ENCODE measurements at regions not wholly inside any gene's neighbourhood (a gene's known extent, or its start where the extent isn't known, plus 50 kb on each side); places are given as distances from the start of the nearest gene placed in this dataset.

DNA sequence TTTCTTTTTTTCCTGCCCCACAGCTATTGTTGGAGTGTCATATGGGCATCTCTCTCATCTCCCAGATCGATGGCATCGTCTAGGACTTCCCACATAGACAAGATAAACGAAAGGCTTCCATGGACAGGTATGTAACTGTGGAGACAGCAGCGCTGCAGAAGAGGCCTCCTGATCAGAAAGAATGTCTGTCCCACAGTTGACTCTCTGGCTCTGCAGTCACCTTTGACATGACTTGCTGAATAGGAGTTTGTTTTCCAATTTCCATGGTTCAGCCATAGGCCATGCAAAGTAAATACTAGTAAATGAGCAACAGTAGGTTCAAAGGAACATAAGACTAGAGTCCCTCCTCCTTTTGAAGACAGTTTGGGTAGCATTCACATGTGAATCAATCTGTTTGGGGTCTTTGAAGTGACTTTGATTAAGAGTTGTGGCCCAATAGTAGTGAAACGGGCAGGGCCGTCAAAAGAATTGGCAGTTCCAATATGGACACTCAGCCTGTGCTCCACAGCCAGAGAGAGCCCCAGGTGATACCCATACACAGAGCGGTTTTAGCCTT lies 134.7 kb upstream of the IFNGR1 start (continued):
- no peak for TF ChIP-seq YY1 (IDR thresholded peaks at IDR 0.05; ENCODE audit: extremely low read depth, insufficient replicate concordance, low read depth, low read length)
- TF ChIP-seq TCF7L2 (IDR thresholded peaks at IDR 0.05; ENCODE audit: borderline replicate concordance, extremely low read depth, insufficient read depth, insufficient read length): no peak
- no peak for TF ChIP-seq ZNF274 (IDR thresholded peaks at IDR 0.05; ENCODE audit: low read depth, low read length)
- TF ChIP-seq POLR2A (IDR thresholded peaks at IDR 0.05; ENCODE audit: borderline replicate concordance, extremely low read depth, insufficient read depth, insufficient read length): no peak
- no peak for TF ChIP-seq SRF (IDR thresholded peaks at IDR 0.05; ENCODE audit: low read depth)

DNA sequence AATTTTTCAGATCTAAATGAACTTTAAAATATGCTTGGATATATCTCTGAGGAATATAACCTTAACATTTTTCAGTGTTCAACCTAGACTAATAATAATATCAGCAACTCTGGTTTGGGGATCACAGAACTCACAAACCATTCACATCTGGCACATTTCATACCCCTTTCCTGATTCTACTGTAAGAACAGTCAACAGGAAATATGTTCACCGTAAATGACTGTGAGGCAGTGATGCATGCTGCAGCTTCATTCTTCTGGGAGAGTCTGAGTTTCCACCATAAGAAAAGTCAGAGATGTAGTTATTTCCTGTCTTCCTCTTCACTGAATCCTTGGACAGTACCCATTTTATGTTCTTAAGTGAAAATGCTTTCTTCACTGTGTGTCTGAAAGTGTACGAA lies 134.2 kb upstream of the IFNGR1 start:
- Histone ChIP-seq H3K4me1 (ENCODE audit: control insufficient read depth in 1 of 2, insufficient read depth in 2 of 2, low read length in 2 of 2) (no peaks in the 10 kb centered on the region), H3K36me3 (ENCODE audit: control insufficient read depth in 1 of 2, insufficient read depth in 2 of 2, low read length in 2 of 2) (no peaks in the 10 kb centered on the region), H3K27me3 (ENCODE audit: insufficient read depth, low read length) (no peaks in the 10 kb centered on the region), H3K9ac (ENCODE audit: low read length) (no peak overlapping the region), H3K9me2 (ENCODE audit: insufficient read depth) (no peaks in the 10 kb centered on the region), H3K79me2 (ENCODE audit: insufficient read depth, low read length) (no peaks in the 10 kb centered on the region), H3K4me2 (ENCODE audit: low read length) (no peak overlapping the region), H3K4me3 (replicated peaks in 1 of 2; ENCODE audit: low read depth in 1 of 2, low read length in 2 of 2) (no peak overlapping the region), H3K9me3 (ENCODE audit: control insufficient read depth in 1 of 2, insufficient read depth in 1 of 2, low read depth in 1 of 2, low read length in 2 of 2) (no peaks in the 10 kb centered on the region), H4K20me1 (ENCODE audit: insufficient read depth) (no peaks in the 10 kb centered on the region), H3K27ac (ENCODE audit: low read depth, low read length) (no peak overlapping the region), H2AFZ (ENCODE audit: low read depth, low read length, poor library complexity, severe bottlenecking) (no peak overlapping the region)
- no peak for DNase-seq (ENCODE audit: low read depth, low spot score)
- TF ChIP-seq ZNF274 (IDR thresholded peaks at IDR 0.05; ENCODE audit: low read depth, low read length) (no peak), TCF7L2 (IDR thresholded peaks at IDR 0.05; ENCODE audit: borderline replicate concordance, extremely low read depth, insufficient read depth, insufficient read length) (no peak), RAD21 (IDR thresholded peaks at IDR 0.05; ENCODE audit: low read depth) (no peak), ZFX (IDR thresholded peaks at IDR 0.05) (no peak), YY1 (IDR thresholded peaks at IDR 0.05; ENCODE audit: extremely low read depth, insufficient replicate concordance, low read depth, low read length) (no peak), JUND (IDR thresholded peaks at IDR 0.05) (no peak), EZH2 (IDR thresholded peaks at IDR 0.05) (no peak), CBX3 (IDR thresholded peaks at IDR 0.05; ENCODE audit: low read depth) (no peak), SIN3A (IDR thresholded peaks at IDR 0.05; ENCODE audit: low read depth) (no peak), POLR2AphosphoS5 (IDR thresholded peaks at IDR 0.05; ENCODE audit: low read depth, low read length) (no peak), EZH2phosphoT487 (IDR thresholded peaks at IDR 0.05; ENCODE audit: borderline replicate concordance) (no peak)
- TF ChIP-seq, protein P1, sequence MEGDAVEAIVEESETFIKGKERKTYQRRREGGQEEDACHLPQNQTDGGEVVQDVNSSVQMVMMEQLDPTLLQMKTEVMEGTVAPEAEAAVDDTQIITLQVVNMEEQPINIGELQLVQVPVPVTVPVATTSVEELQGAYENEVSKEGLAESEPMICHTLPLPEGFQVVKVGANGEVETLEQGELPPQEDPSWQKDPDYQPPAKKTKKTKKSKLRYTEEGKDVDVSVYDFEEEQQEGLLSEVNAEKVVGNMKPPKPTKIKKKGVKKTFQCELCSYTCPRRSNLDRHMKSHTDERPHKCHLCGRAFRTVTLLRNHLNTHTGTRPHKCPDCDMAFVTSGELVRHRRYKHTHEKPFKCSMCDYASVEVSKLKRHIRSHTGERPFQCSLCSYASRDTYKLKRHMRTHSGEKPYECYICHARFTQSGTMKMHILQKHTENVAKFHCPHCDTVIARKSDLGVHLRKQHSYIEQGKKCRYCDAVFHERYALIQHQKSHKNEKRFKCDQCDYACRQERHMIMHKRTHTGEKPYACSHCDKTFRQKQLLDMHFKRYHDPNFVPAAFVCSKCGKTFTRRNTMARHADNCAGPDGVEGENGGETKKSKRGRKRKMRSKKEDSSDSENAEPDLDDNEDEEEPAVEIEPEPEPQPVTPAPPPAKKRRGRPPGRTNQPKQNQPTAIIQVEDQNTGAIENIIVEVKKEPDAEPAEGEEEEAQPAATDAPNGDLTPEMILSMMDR (IDR thresholded peaks at IDR 0.05 in 2 of 3, conservative IDR thresholded peaks at IDR 0.05 in 1 of 3; ENCODE audit: borderline replicate concordance in 1 of 3, insufficient read depth in 1 of 3, low read depth in 2 of 3, low read length in 2 of 3): no peak
- TF ChIP-seq, protein P2, sequence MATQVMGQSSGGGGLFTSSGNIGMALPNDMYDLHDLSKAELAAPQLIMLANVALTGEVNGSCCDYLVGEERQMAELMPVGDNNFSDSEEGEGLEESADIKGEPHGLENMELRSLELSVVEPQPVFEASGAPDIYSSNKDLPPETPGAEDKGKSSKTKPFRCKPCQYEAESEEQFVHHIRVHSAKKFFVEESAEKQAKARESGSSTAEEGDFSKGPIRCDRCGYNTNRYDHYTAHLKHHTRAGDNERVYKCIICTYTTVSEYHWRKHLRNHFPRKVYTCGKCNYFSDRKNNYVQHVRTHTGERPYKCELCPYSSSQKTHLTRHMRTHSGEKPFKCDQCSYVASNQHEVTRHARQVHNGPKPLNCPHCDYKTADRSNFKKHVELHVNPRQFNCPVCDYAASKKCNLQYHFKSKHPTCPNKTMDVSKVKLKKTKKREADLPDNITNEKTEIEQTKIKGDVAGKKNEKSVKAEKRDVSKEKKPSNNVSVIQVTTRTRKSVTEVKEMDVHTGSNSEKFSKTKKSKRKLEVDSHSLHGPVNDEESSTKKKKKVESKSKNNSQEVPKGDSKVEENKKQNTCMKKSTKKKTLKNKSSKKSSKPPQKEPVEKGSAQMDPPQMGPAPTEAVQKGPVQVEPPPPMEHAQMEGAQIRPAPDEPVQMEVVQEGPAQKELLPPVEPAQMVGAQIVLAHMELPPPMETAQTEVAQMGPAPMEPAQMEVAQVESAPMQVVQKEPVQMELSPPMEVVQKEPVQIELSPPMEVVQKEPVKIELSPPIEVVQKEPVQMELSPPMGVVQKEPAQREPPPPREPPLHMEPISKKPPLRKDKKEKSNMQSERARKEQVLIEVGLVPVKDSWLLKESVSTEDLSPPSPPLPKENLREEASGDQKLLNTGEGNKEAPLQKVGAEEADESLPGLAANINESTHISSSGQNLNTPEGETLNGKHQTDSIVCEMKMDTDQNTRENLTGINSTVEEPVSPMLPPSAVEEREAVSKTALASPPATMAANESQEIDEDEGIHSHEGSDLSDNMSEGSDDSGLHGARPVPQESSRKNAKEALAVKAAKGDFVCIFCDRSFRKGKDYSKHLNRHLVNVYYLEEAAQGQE (IDR thresholded peaks at IDR 0.05; ENCODE audit: low read depth): no peak
- TF ChIP-seq, protein P3, sequence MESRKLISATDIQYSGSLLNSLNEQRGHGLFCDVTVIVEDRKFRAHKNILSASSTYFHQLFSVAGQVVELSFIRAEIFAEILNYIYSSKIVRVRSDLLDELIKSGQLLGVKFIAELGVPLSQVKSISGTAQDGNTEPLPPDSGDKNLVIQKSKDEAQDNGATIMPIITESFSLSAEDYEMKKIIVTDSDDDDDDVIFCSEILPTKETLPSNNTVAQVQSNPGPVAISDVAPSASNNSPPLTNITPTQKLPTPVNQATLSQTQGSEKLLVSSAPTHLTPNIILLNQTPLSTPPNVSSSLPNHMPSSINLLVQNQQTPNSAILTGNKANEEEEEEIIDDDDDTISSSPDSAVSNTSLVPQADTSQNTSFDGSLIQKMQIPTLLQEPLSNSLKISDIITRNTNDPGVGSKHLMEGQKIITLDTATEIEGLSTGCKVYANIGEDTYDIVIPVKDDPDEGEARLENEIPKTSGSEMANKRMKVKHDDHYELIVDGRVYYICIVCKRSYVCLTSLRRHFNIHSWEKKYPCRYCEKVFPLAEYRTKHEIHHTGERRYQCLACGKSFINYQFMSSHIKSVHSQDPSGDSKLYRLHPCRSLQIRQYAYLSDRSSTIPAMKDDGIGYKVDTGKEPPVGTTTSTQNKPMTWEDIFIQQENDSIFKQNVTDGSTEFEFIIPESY (IDR thresholded peaks at IDR 0.05; ENCODE audit: extremely low read depth, insufficient replicate concordance, low read length): no peak
- POLR2A ChIA-PET: no interaction called here
- CTCF ChIA-PET: no interaction called here
- intact Hi-C loops (cut with micrococcal nuclease): no loop called here
- RAD21 ChIA-PET (ENCODE audit: low non-redundant PET in 1 of 2, low total read pairs in 2 of 2, uncharacterized antibody in 2 of 2, unreplicated experiment in 2 of 2): no interaction called here
- no TSS peak for BruUV-seq (replicated peaks)
- no peak for ATAC-seq
